ENCODE measurements at regions not wholly inside any gene's neighbourhood (a gene's known extent, or its start where the extent isn't known, plus 50 kb on each side); places are given as distances from the start of the nearest gene placed in this dataset.

GRCh38 chr10:10519674-10520073, 498.0 kb upstream of the CELF2 start:
- no peak overlapping the region for H3K4me3 ChIP-seq (ENCODE audit: insufficient read depth, low read length, poor library complexity, severe bottlenecking)
- no peak overlapping the region for H3K4me2 ChIP-seq (ENCODE audit: low read depth, low read length, poor library complexity, severe bottlenecking)
- H3K27me3 ChIP-seq (ENCODE audit: low read length), result no peaks in the 10 kb centered on the region
- no peaks in the 10 kb centered on the region for H3K9me2 ChIP-seq (replicated peaks; ENCODE audit: insufficient read depth, low read length)
- H3K27ac ChIP-seq (ENCODE audit: low read depth, low read length), result no peak overlapping the region
- H3K79me2 ChIP-seq (ENCODE audit: insufficient read depth, low read length), result no peaks in the 10 kb centered on the region
- no peak for TF ChIP-seq CTCF (IDR thresholded peaks at IDR 0.05; ENCODE audit: insufficient read depth, low read length, poor library complexity, severe bottlenecking)
- no peak for TF ChIP-seq EZH2phosphoT487 (conservative IDR thresholded peaks at IDR 0.05; ENCODE audit: low read length)
- no peaks in the 10 kb centered on the region for H4K20me1 ChIP-seq (ENCODE audit: low read depth, low read length)
- no peak overlapping the region for H3K9ac ChIP-seq (ENCODE audit: low read length)
- H3F3A ChIP-seq (ENCODE audit: insufficient read depth), result no peaks in the 10 kb centered on the region
- no peaks in the 10 kb centered on the region for H3K9me3 ChIP-seq (ENCODE audit: insufficient read depth, low read length)
- no peaks in the 10 kb centered on the region for H3K36me3 ChIP-seq (ENCODE audit: low read length)
- no peak overlapping the region for H2AFZ ChIP-seq (ENCODE audit: low read depth, low read length, severe bottlenecking)

- no peaks in the 10 kb centered on the region for H3K79me2 ChIP-seq (ENCODE audit: insufficient read depth, low read length)
- no peak overlapping the region for H3K27ac ChIP-seq (ENCODE audit: low read depth, low read length)
- H3K9me3 ChIP-seq (ENCODE audit: insufficient read depth, low read length), result no peaks in the 10 kb centered on the region
- no peaks in the 10 kb centered on the region for H4K20me1 ChIP-seq (ENCODE audit: low read depth, low read length)
- no peaks in the 10 kb centered on the region for H3K9me2 ChIP-seq (replicated peaks; ENCODE audit: insufficient read depth, low read length)
- H3F3A ChIP-seq (ENCODE audit: insufficient read depth), result no peaks in the 10 kb centered on the region
- no peak overlapping the region for H2AFZ ChIP-seq (ENCODE audit: low read depth, low read length, severe bottlenecking)
- no peaks in the 10 kb centered on the region for H3K27me3 ChIP-seq (ENCODE audit: low read length)
- H3K4me3 ChIP-seq (ENCODE audit: insufficient read depth, low read length, poor library complexity, severe bottlenecking), result no peak overlapping the region
- H3K9ac ChIP-seq (ENCODE audit: low read length), result no peak overlapping the region
- no peak overlapping the region for H3K4me2 ChIP-seq (ENCODE audit: low read depth, low read length, poor library complexity, severe bottlenecking)
- TF ChIP-seq EZH2phosphoT487 (conservative IDR thresholded peaks at IDR 0.05; ENCODE audit: low read length) (no peak), CTCF (IDR thresholded peaks at IDR 0.05; ENCODE audit: insufficient read depth, low read length, poor library complexity, severe bottlenecking) (no peak)
- no peaks in the 10 kb centered on the region for H3K36me3 ChIP-seq (ENCODE audit: low read length)
Observed at GRCh38 chr10:10520491-10521385, 496.9 kb upstream of the CELF2 start.

- TF ChIP-seq EZH2phosphoT487 (conservative IDR thresholded peaks at IDR 0.05; ENCODE audit: low read length) (no peak), CTCF (IDR thresholded peaks at IDR 0.05; ENCODE audit: insufficient read depth, low read length, poor library complexity, severe bottlenecking) (no peak)
- H3K4me3 ChIP-seq (ENCODE audit: insufficient read depth, low read length, poor library complexity, severe bottlenecking), result no peak overlapping the region
- H2AFZ ChIP-seq (ENCODE audit: low read depth, low read length, severe bottlenecking), result no peak overlapping the region
Observed at GRCh38 chr10:10526846-10527245, 490.8 kb upstream of the CELF2 start.

More at GRCh38 chr10:10526846-10527245, 490.8 kb upstream of the CELF2 start:
- Histone ChIP-seq H3K9ac (ENCODE audit: low read length) (no peak overlapping the region), H3F3A (ENCODE audit: insufficient read depth) (no peaks in the 10 kb centered on the region), H3K27ac (ENCODE audit: low read depth, low read length) (no peak overlapping the region), H3K9me3 (ENCODE audit: insufficient read depth, low read length) (no peaks in the 10 kb centered on the region), H3K79me2 (ENCODE audit: insufficient read depth, low read length) (no peaks in the 10 kb centered on the region), H4K20me1 (ENCODE audit: low read depth, low read length) (no peaks in the 10 kb centered on the region), H3K9me2 (replicated peaks; ENCODE audit: insufficient read depth, low read length) (no peaks in the 10 kb centered on the region), H3K4me2 (ENCODE audit: low read depth, low read length, poor library complexity, severe bottlenecking) (no peak overlapping the region), H3K36me3 (ENCODE audit: low read length) (no peaks in the 10 kb centered on the region), H3K27me3 (ENCODE audit: low read length) (no peaks in the 10 kb centered on the region)
